H1 (cell line): ENCODE measurements at regions not wholly inside any gene's neighbourhood (a gene's known extent, or its start where the extent isn't known, plus 50 kb on each side); places are given as distances from the start of the nearest gene placed in this dataset.

ENCODE experiments used
- CTCF ChIA-PET: fragments of 300-600 bp; sonication (Branson Sonifier 250); formaldehyde crosslinking; loops from one replicate; lab custom pipeline; 2021; ENCODE audit not compliant: partially characterized antibody; lab: Charles Lee
- POLR2A ChIA-PET: fragments of 300-600 bp; sonication (Branson Sonifier 250); formaldehyde crosslinking; loops from one replicate; lab custom pipeline; 2021; ENCODE audit warnings: inconsistent platforms; ENCODE audit not compliant: partially characterized antibody; lab: Charles Lee
- DNase-seq, 2 experiments: peaks; one replicate each; pipeline versions ENCODE4 v3.0.0 to v3.0.0-alpha.2; 2010 to 2022; ENCODE audit warnings: low spot score in 2 of 2, low read depth in 1 of 2, mixed read lengths in 1 of 2
- FAIRE-seq: peaks from 2 replicates; lab custom pipeline; 2011; peaks lifted over from hg19 to GRCh38; lab: Jason Lieb, UNC
- H2AFZ ChIP-seq: 2 replicates; pipeline ENCODE4 v1.8.1; 2012; ENCODE audit warnings: low read length, inconsistent platforms
- H2AK5ac ChIP-seq: 2 replicates; pipeline ENCODE4 v1.6.1; 2013; ENCODE audit warnings: low read depth, low read length
- H2BK120ac ChIP-seq: replicated peaks from 2 replicates; pipeline ENCODE3; 2013; ENCODE audit warnings: low read depth, low read length, inconsistent platforms
- H2BK12ac ChIP-seq: 2 replicates; pipeline ENCODE4 v1.6.1; 2013; ENCODE audit warnings: low read depth, low read length
- H2BK15ac ChIP-seq: 2 replicates; pipeline ENCODE4 v1.6.1; 2013; ENCODE audit warnings: low read length
- H2BK20ac ChIP-seq: 2 replicates; pipeline ENCODE4 v1.6.1; 2013; ENCODE audit warnings: low read length
- H2BK5ac ChIP-seq: 2 replicates; pipeline ENCODE4 v1.6.1; 2013; ENCODE audit warnings: low read depth, low read length
- H3K14ac ChIP-seq: 2 replicates; pipeline ENCODE4 v1.6.1; 2013; ENCODE audit warnings: inconsistent platforms; ENCODE audit not compliant: insufficient read length
- H3K18ac ChIP-seq: 2 replicates; pipeline ENCODE4 v1.6.1; 2013; ENCODE audit warnings: low read length; ENCODE audit errors: extremely low read depth
- H3K23ac ChIP-seq: 2 replicates; pipeline ENCODE4 v1.6.1; 2013; ENCODE audit warnings: inconsistent platforms; ENCODE audit not compliant: insufficient read length
- H3K23me2 ChIP-seq: 2 replicates; pipeline ENCODE4 v1.6.1; 2013; ENCODE audit warnings: low read depth, low read length
- H3K27ac ChIP-seq: 2 replicates; pipeline ENCODE4 v1.6.1; 2011; ENCODE audit warnings: low read depth, low read length, inconsistent platforms
- H3K27me3 ChIP-seq, 4 experiments: replicated peaks in 1 of 4; 1 replicate in 1 of 4; 2 replicates in 3 of 4; pipeline versions ENCODE4 v1.6.1 to v1.8.1; 2011 to 2013; ENCODE audit warnings: low read length in 3 of 4, mild to moderate bottlenecking in 3 of 4, inconsistent platforms in 2 of 4, mixed read lengths in 2 of 4, moderate library complexity in 1 of 4; ENCODE audit not compliant: control insufficient read depth in 3 of 4, insufficient read depth in 3 of 4; ENCODE audit errors: extremely low read depth in 1 of 4
- H3K36me3 ChIP-seq, 4 experiments: 2 replicates each; pipeline versions ENCODE4 v1.6.1 to v1.8.1; 2011 to 2013; ENCODE audit warnings: mild to moderate bottlenecking in 4 of 4, low read length in 3 of 4, moderate library complexity in 2 of 4, control low read depth in 1 of 4, inconsistent platforms in 1 of 4; ENCODE audit not compliant: insufficient read depth in 4 of 4, control insufficient read depth in 2 of 4
- H3K4ac ChIP-seq: replicated peaks from 2 replicates; pipeline ENCODE3; 2013; ENCODE audit warnings: low read length, low read depth, mixed read lengths, inconsistent platforms; ENCODE audit not compliant: insufficient read length
- H3K4me1 ChIP-seq, 4 experiments: replicated peaks in 1 of 4; 1 replicate in 1 of 4; 2 replicates in 3 of 4; pipeline versions ENCODE4 v1.6.1 to v1.8.1; 2011 to 2013; ENCODE audit warnings: low read length in 3 of 4, inconsistent platforms in 2 of 4, mixed read lengths in 1 of 4; ENCODE audit not compliant: insufficient read depth in 4 of 4, control insufficient read depth in 3 of 4
- H3K4me2 ChIP-seq, 2 experiments: 2 replicates each; pipeline versions ENCODE4 v1.6.1 to v1.8.1; 2011 to 2013; ENCODE audit warnings: low read depth in 2 of 2, low read length in 2 of 2, control low read depth in 1 of 2, inconsistent platforms in 1 of 2, mild to moderate bottlenecking in 1 of 2; ENCODE audit not compliant: insufficient read depth in 1 of 2
- H3K4me3 ChIP-seq, 4 experiments: fragments of 200-600, 300-600 bp in 1 of 4; sonication (generic), shearing (Covaris generic), sonication (Bioruptor Twin) in 1 of 4; 2 replicates each; pipeline versions ENCODE4 v1.5.1 to v1.8.1; 2011 to 2016; ENCODE audit warnings: low read length in 4 of 4, low read depth in 3 of 4, control low read depth in 2 of 4, inconsistent platforms in 2 of 4, mild to moderate bottlenecking in 2 of 4, mixed read lengths in 1 of 4, moderate library complexity in 1 of 4; ENCODE audit not compliant: insufficient read depth in 2 of 4; ENCODE audit errors: extremely low read depth in 1 of 4
- H3K56ac ChIP-seq: replicated peaks from 2 replicates; pipeline ENCODE3; 2013; ENCODE audit warnings: low read depth, mild to moderate bottlenecking, mixed read lengths, low read length, inconsistent platforms; ENCODE audit not compliant: insufficient read length
- H3K79me1 ChIP-seq: 2 replicates; pipeline ENCODE4 v1.6.1; 2013; ENCODE audit warnings: low read depth, low read length, control low read depth
- H3K79me2 ChIP-seq, 2 experiments: 2 replicates each; pipeline versions ENCODE4 v1.6.1 to v1.8.1; 2012 to 2013; ENCODE audit warnings: low read length in 2 of 2, mild to moderate bottlenecking in 2 of 2, inconsistent platforms in 1 of 2; ENCODE audit not compliant: insufficient read depth in 2 of 2, control insufficient read depth in 1 of 2
- H3K9ac ChIP-seq, 4 experiments: replicated peaks in 1 of 4; 1 replicate in 1 of 4; 2 replicates in 3 of 4; pipeline versions ENCODE4 v1.6.1 to v1.8.1; 2011 to 2013; ENCODE audit warnings: low read depth in 3 of 4, low read length in 3 of 4, control low read depth in 2 of 4, mild to moderate bottlenecking in 2 of 4, moderate library complexity in 2 of 4, inconsistent platforms in 1 of 4; ENCODE audit errors: extremely low read depth in 1 of 4
- H3K9me3 ChIP-seq, 2 experiments: 2 replicates each; pipeline versions ENCODE4 v1.6.1 to v1.8.1; 2012 to 2013; ENCODE audit warnings: mild to moderate bottlenecking in 2 of 2, moderate library complexity in 2 of 2, control low read depth in 1 of 2, inconsistent platforms in 1 of 2, low read depth in 1 of 2, low read length in 1 of 2, mixed read lengths in 1 of 2; ENCODE audit not compliant: insufficient read depth in 2 of 2
- H4K20me1 ChIP-seq, 2 experiments: replicated peaks in 1 of 2; 2 replicates each; pipeline versions ENCODE3 to v1.8.1; 2011 to 2013; ENCODE audit warnings: inconsistent platforms in 2 of 2, low read length in 2 of 2, mild to moderate bottlenecking in 1 of 2; ENCODE audit not compliant: insufficient read depth in 2 of 2, control insufficient read depth in 1 of 2
- H4K5ac ChIP-seq: 2 replicates; pipeline ENCODE4 v1.6.1; 2013; ENCODE audit warnings: low read length, low read depth, mixed read lengths, inconsistent platforms; ENCODE audit not compliant: insufficient read length
- H4K8ac ChIP-seq: 2 replicates; pipeline ENCODE4 v1.8.0; 2013; ENCODE audit warnings: mild to moderate bottlenecking, moderate library complexity, low read length, inconsistent platforms; ENCODE audit not compliant: insufficient read depth; ENCODE audit errors: extremely low read depth
- H4K91ac ChIP-seq: replicated peaks from 2 replicates; pipeline ENCODE3; 2013; ENCODE audit warnings: low read length, mixed read lengths, inconsistent platforms; ENCODE audit not compliant: insufficient read length
- CBX5 ChIP-seq: fragments of 300-800, 300-1000 bp; sonication (generic); IDR thresholded peaks from 2 replicates; pipeline ENCODE4 v1.7.1; 2016; ENCODE audit warnings: antibody characterized with exemption, low read length, low read depth
- CHD2 ChIP-seq: IDR thresholded peaks from 2 replicates; pipeline ENCODE4 v1.6.1; 2012; ENCODE audit warnings: low read length, improper control_type of control experiment
- CREB1 ChIP-seq: IDR thresholded peaks from 2 replicates; pipeline ENCODE4 v1.6.1; 2012; ENCODE audit warnings: inconsistent platforms
- CTBP2 ChIP-seq: IDR thresholded peaks from 2 replicates; pipeline ENCODE4 v1.7.0; 2011; ENCODE audit warnings: borderline replicate concordance, mild to moderate bottlenecking, moderate library complexity, mixed read lengths, low read length; ENCODE audit not compliant: insufficient read depth, insufficient read length
- FOSL1 ChIP-seq: IDR thresholded peaks from 2 replicates; pipeline ENCODE4 v1.6.1; 2011; ENCODE audit warnings: mild to moderate bottlenecking, low read depth, low read length, moderate library complexity; ENCODE audit not compliant: insufficient read depth
- GABPA ChIP-seq: IDR thresholded peaks from 2 replicates; pipeline ENCODE4 v1.6.1; 2011; ENCODE audit warnings: mild to moderate bottlenecking, low read length, moderate library complexity, borderline replicate concordance; ENCODE audit not compliant: insufficient read depth
- MAFK ChIP-seq: IDR thresholded peaks from 2 replicates; pipeline ENCODE4 v1.6.1; 2012; ENCODE audit warnings: low read depth, mild to moderate bottlenecking, improper control_type of control experiment, low read length
- NRF1 ChIP-seq: IDR thresholded peaks from 2 replicates; pipeline ENCODE4 v1.6.1; 2011; ENCODE audit warnings: mild to moderate bottlenecking, low read depth, low read length, improper control_type of control experiment
- POLR2A ChIP-seq, 2 experiments: IDR thresholded peaks; 1 replicate in 1 of 2; 2 replicates in 1 of 2; pipeline ENCODE4 v1.6.1; 2011; ENCODE audit warnings: low read depth in 2 of 2, low read length in 2 of 2, mild to moderate bottlenecking in 2 of 2; ENCODE audit errors: control extremely low read depth in 1 of 2
- POLR2AphosphoS5 ChIP-seq: IDR thresholded peaks from 2 replicates; pipeline ENCODE4 v1.6.1; 2011; ENCODE audit warnings: low read depth, low read length
- SP2 ChIP-seq: IDR thresholded peaks from 2 replicates; pipeline ENCODE4 v1.6.1; 2012; ENCODE audit warnings: mild to moderate bottlenecking, low read length, inconsistent platforms
- SRF ChIP-seq: IDR thresholded peaks from 2 replicates; pipeline ENCODE4 v1.6.1; 2011; ENCODE audit warnings: mild to moderate bottlenecking, low read depth, low read length, moderate library complexity
- TCF12 ChIP-seq: IDR thresholded peaks from 2 replicates; pipeline ENCODE4 v1.6.1; 2011; ENCODE audit warnings: low read depth, mild to moderate bottlenecking, low read length
- YY1 ChIP-seq: IDR thresholded peaks from 2 replicates; pipeline ENCODE4 v1.6.1; 2011; ENCODE audit warnings: low read depth, mild to moderate bottlenecking, low read length
- WGBS, 2 experiments: shearing (Covaris generic) in 1 of 2; methylation state at CpG; one replicate each; pipeline versions ENCODE4 v1.1.6 to v1.1.7; 2013 to 2015; ENCODE audit warnings: low lambda C conversion rate in 2 of 2, mixed read lengths in 2 of 2, inconsistent platforms in 1 of 2, low coverage in 1 of 2, missing lambda C conversion rate in 1 of 2; ENCODE audit not compliant: insufficient replicate concordance in 2 of 2, insufficient coverage in 1 of 2, insufficient read length in 1 of 2; ENCODE audit errors: extremely low coverage in 1 of 2, missing lambda C conversion rate in 1 of 2; 5-methylcytosine and 5-hydroxymethylcytosine counted together
- TF ChIP-seq, protein P1 (sequence below): IDR thresholded peaks from 2 replicates; pipeline ENCODE4 v1.6.1; 2012; ENCODE audit warnings: inconsistent platforms

DNA sequence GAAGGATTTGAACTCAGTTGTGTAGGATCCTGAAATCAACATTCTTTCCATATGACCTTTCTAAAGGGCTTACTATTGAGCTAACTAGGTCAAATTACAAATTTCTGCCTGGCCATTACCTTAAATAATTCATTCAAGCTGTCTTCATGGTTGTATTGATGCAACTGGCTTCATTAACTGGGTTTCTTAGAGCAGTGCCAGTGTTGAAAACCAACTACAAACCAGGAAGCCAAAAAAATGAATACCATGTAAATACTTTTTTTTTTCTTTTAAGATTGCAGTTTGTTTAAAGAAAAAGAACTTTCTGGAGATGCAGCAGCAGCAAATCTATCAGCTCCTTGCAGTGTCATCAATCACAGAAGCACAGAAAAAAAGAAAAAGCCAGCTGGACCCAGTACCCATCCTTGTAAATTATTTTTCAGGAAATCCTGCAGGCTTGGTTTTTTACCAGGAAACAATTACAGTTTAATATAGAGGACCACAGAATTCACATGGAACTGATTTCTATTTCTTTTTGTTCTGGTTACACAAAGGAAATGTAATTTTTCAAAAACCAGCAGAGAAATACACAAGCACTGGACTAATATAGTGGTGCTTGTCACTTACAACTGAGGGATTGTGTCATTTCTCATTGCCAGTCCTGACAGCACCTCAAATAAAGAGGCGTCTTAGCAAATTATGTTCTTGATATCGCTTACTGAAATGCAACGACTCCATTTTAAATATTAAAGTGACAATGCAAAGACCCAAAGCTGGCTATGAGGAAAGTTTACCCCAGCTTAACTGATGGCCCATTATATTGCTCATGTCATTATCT is 131.9 kb downstream of the TMEM26 start:
- no peaks in the 10 kb centered on the region for H3K79me1 ChIP-seq
- no peak for DNase-seq
- no peak overlapping the region for H3K56ac ChIP-seq
- no peaks in the 10 kb centered on the region for H3K23me2 ChIP-seq
- no peak overlapping the region for H4K8ac ChIP-seq
- FAIRE-seq = no peak
- H3K9me3 ChIP-seq = no peaks in the 10 kb centered on the region
- no peak overlapping the region for H4K5ac ChIP-seq
- no peak overlapping the region for H3K9ac ChIP-seq
- H3K18ac ChIP-seq = no peak overlapping the region
- H3K4me3 ChIP-seq = no peak overlapping the region
- no peak overlapping the region for H4K91ac ChIP-seq
- no peaks in the 10 kb centered on the region for H3K27me3 ChIP-seq
- no peak overlapping the region for H2BK15ac ChIP-seq
- no peaks in the 10 kb centered on the region for H3K4me1 ChIP-seq
- H3K23ac ChIP-seq = no peak overlapping the region
- ChIA-PET CTCF (no interaction called here), POLR2A (no interaction called here)
- no peak overlapping the region for H2BK12ac ChIP-seq
- H2AK5ac ChIP-seq = no peak overlapping the region
- 93% methylated on average over 3 of the region's 3 CpGs; no CpG with 5 or more reads in 1 of the 2 experiments for WGBS, 2 experiments
- H2BK20ac ChIP-seq = no peak overlapping the region
- no peak overlapping the region for H3K27ac ChIP-seq
- no peaks in the 10 kb centered on the region for H3K79me2 ChIP-seq
- H3K4ac ChIP-seq = no peak overlapping the region
- no peak overlapping the region for H2BK5ac ChIP-seq
- H3K4me2 ChIP-seq = no peak overlapping the region
- H3K14ac ChIP-seq = no peak overlapping the region
- no peaks in the 10 kb centered on the region for H3K36me3 ChIP-seq
- H4K20me1 ChIP-seq = no peaks in the 10 kb centered on the region
- no peak overlapping the region for H2BK120ac ChIP-seq
- no peak overlapping the region for H2AFZ ChIP-seq
- TF ChIP-seq POLR2A (IDR thresholded peaks at IDR 0.05; ENCODE audit: control extremely low read depth in 1 of 2, low read depth in 2 of 2, low read length in 2 of 2) (no peak), SP2 (no peak), POLR2AphosphoS5 (no peak), NRF1 (no peak), TCF12 (no peak), CTBP2 (no peak), MAFK (no peak), GABPA (no peak), CBX5 (no peak), SRF (no peak), CHD2 (no peak), CREB1 (no peak), YY1 (no peak), FOSL1 (no peak)
- TF ChIP-seq, protein P1, sequence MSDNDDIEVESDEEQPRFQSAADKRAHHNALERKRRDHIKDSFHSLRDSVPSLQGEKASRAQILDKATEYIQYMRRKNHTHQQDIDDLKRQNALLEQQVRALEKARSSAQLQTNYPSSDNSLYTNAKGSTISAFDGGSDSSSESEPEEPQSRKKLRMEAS = no peak
